Stimulated activated effector memory CD8-positive, alpha-beta T cell treated with anti-CD3 and anti-CD28 coated beads, Interleukin-12 subunit alpha, Interleukin-12 subunit beta, amount 100 ng/mL, for 72 hours (primary cell): ENCODE measurements at regions not wholly inside any gene's neighbourhood (a gene's known extent, or its start where the extent isn't known, plus 50 kb on each side); places are given as distances from the start of the nearest gene placed in this dataset.

ENCODE experiments used
- ATAC-seq: fragments of 150-1000 bp; cut with Tn5 transposase; 2 replicates; pipeline ENCODE4 v1.10.0; 2021
- DNase-seq, 2 donors: peaks; one replicate each; pipeline ENCODE4 v3.0.0; 2021 to 2022; ENCODE audit warnings: low spot score in 2 of 2
- H3K27ac Mint-ChIP-seq: one replicate; pipeline ENCODE4 v1.8.0; 2022; ENCODE audit warnings: mild to moderate bottlenecking, mixed read lengths
- H3K36me3 Mint-ChIP-seq: one replicate; pipeline ENCODE4 v1.8.0; 2022; ENCODE audit warnings: mild to moderate bottlenecking, mixed read lengths
- H3K4me1 Mint-ChIP-seq: one replicate; pipeline ENCODE4 v1.8.0; 2022; ENCODE audit warnings: mixed read lengths
- H3K4me3 Mint-ChIP-seq: one replicate; pipeline ENCODE4 v1.8.0; 2022; ENCODE audit warnings: mild to moderate bottlenecking, mixed read lengths
- H3K9me3 Mint-ChIP-seq: one replicate; pipeline ENCODE4 v1.8.0; 2022; ENCODE audit warnings: mixed read lengths

DNA sequence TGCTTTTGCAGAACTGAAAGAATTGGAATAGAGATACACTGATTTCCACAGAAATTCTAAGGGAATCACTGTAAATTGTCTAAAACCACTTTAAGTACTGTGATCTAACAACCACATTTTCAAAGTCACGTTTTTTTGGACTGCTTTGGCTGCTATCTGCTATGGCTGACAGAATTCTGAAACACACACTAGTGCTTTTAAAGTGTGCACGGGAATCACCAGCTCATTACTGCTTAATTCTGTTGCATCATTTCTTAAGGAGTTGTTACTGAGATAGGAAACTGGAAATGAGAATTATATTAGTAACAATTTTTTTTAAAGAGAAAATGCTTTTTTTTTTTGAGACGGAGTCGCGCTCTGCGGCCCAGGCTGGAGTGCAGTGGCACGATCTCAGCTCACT, 716.5 kb upstream of the NRSN1 start:
- Mint-ChIP-seq H3K4me3 (no peak overlapping the region), H3K36me3 (no peaks in the 10 kb centered on the region), H3K4me1 (no peaks in the 10 kb centered on the region), H3K9me3 (peaks cover 13% of the 10 kb centered on the region), H3K27ac (no peak overlapping the region)
- no peak for ATAC-seq
- DNase-seq = no peak

DNA sequence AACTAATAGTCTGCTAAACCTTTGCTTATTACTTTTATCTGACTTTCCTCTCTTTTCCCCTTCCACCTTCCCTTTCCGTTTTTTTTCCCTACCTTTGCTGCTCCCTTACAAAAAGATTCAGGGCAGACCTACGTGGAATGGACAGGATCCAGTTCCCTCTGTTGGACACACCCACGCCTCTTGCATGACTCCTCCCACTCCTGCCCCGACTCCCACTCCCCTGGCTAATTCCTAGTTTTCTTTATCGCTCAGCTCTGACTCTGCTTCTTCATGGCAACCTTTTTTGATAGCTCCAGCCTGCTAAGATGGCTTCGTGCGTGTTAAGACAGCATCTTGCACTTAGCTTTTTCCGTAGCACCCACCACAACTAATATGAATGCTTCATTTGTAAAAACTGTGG, 715.6 kb upstream of the NRSN1 start:
- Mint-ChIP-seq H3K4me1 (no peaks in the 10 kb centered on the region), H3K4me3 (no peak overlapping the region), H3K9me3 (peaks cover 14% of the 10 kb centered on the region), H3K27ac (no peak overlapping the region), H3K36me3 (no peaks in the 10 kb centered on the region)
- DNase-seq = no peak
- no peak for ATAC-seq

DNA sequence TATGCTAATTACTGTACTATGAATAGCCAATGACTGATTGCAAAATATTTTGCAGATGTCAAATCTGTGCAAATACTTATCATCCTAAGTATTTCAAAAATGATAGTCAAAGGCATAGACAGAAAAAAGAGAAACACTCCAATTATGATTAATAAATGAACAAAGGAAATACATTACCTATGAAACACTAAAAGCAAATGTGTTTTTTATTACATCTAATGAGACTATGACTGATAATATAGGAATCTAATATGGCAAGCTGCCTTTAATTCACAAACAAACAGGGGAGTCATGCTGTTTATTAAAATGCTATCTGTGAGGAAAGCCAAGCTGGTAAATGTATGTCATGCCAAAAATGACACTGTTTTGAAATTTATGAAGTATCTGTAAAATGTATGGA, 713.2 kb upstream of the NRSN1 start:
- Mint-ChIP-seq H3K4me1 (no peaks in the 10 kb centered on the region), H3K9me3 (peaks cover 15% of the 10 kb centered on the region), H3K27ac (no peak overlapping the region), H3K4me3 (no peak overlapping the region), H3K36me3 (no peaks in the 10 kb centered on the region)
- ATAC-seq (no peak), DNase-seq (no peak)

DNA sequence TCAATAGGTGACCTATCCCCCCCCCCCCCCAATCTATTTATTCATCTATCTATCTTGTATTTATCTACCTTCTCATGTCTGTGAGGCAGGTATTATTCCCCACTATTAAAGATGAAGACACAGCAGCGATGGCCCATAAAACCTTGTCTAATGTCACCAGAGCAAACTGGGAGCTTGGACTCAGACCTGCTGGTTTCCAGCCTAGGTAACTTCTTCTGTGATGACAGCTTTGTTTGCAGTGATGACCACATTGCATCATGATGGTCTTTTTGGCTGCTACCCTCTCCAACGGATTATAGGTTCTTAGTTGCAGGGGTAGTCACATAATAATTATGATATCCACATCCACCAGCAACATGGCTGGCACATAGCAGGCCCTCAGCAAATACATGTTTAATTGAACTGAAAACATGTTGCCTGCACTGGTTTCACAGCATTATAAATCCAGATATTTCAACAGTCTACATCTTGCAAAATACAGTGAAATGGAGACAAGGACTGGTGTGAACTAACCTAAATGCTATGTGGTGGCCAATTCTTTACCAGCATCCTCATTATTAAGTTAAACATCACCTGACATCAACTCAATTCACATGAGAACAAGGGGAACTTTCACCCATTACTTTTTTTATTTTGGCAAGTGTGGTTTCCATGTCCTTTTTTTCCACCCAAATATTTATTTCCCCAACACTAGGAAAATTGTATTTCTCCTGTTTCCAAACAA, 712.5 kb upstream of the NRSN1 start:
- ATAC-seq (no peak), DNase-seq (no peak)
- Mint-ChIP-seq H3K9me3 (peaks cover 12% of the 10 kb centered on the region), H3K36me3 (no peaks in the 10 kb centered on the region), H3K27ac (no peak overlapping the region), H3K4me3 (no peak overlapping the region), H3K4me1 (no peaks in the 10 kb centered on the region)

DNA sequence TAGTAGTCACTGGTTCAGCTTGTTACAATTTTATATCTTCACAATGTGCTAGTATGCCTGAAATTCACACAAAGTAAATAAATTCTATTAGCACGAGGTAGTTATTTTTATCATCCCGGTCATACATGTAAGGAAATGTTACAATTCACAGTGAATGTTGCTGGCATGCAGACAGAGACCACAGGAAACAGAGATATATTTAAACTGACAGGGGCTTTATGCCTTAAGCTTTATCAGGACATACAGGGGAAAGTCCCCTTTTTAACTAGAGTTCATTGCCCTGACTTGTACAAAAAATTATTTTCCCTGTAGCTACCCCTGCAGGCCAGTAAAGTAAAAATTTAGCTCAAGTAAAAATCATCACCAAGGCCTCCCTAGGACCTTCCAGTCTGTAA, 712.0 kb upstream of the NRSN1 start:
- ATAC-seq = no peak

DNA sequence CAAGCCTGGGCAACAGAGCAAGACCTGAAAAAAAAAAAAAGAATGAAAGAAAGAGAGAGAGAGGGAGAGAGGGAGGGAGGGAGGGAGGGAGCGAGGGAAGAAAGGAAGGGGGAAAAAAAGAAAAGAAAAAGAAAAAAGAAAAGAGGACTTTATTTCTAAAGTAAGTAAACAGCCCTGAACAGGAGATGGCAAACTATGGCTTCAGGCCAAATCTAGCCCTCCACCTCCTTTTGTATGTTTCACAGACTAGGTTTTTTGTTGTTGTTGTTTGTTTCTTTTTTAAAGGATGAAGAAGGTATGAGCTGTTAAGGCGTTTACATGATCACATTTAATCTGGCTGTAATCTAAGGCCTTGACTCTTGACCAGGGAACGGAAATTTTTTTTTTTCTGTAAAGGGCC, 711.1 kb upstream of the NRSN1 start:
- Mint-ChIP-seq H3K36me3 (no peaks in the 10 kb centered on the region), H3K27ac (no peak overlapping the region), H3K4me3 (no peak overlapping the region), H3K4me1 (no peaks in the 10 kb centered on the region), H3K9me3 (peaks cover 12% of the 10 kb centered on the region)
- DNase-seq (no peak), ATAC-seq (no peak)

More for the DNA sequence above, 712.0 kb upstream of the NRSN1 start:
- no peak overlapping the region for H3K4me3 Mint-ChIP-seq
- H3K27ac Mint-ChIP-seq = no peak overlapping the region
- H3K36me3 Mint-ChIP-seq = no peaks in the 10 kb centered on the region
- peaks cover 12% of the 10 kb centered on the region for H3K9me3 Mint-ChIP-seq
- H3K4me1 Mint-ChIP-seq = no peaks in the 10 kb centered on the region
- no peak for DNase-seq

DNA sequence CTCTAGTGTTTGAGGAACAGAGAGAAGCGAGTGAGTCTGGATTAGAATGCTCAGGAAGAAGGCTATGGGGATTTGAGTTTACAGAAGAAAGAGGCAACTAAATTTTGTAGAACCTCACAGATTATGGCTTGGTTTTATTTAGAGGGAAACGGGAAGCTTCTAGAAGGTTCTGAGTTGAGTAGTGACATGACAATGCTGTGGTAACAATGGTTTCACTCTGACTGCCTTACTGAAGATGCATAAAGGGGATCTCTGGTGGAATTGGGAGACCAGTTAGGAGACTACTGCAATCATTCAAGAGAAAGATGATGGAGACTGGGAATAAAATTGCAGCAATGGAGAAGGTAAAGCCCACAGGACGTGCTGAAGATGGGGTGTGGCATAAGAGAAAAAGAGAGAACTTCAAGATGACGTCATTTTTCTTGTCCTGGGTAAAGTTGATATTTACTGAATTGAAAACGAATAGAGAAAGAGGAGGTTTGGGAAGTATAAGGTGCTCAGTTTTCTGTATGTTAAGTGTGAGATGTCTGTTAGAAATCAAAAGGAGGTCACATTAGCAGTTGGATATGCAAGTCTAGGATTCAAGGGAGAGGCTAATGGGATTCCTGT, 710.1 kb upstream of the NRSN1 start:
- Mint-ChIP-seq H3K4me1 (no peaks in the 10 kb centered on the region), H3K4me3 (no peak overlapping the region), H3K27ac (no peak overlapping the region)

DNA sequence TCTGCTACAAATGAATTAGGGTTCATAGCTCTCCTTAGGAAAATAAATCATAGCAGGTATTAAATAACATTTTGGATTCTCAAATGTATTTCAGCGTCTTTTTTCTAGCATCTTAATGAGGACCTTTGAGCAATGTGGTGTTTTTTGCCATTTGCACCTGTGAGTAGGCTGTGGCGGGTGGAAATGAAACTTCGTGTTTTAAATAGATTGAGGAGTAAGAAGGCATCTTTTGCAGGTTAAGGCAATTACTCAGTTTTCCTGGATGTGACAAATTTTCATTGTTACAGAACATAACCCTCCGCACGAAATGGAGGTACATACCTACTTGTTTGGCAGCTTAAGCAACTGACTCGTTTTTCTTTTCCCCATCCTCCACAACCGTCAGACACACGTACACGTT, 708.9 kb upstream of the NRSN1 start:
- ATAC-seq = no peak
- H3K4me1 Mint-ChIP-seq = no peaks in the 10 kb centered on the region

More for the DNA sequence above, 710.1 kb upstream of the NRSN1 start:
- no peak for DNase-seq
- peaks cover 7% of the 10 kb centered on the region for H3K9me3 Mint-ChIP-seq
- no peaks in the 10 kb centered on the region for H3K36me3 Mint-ChIP-seq
- no peak for ATAC-seq

DNA sequence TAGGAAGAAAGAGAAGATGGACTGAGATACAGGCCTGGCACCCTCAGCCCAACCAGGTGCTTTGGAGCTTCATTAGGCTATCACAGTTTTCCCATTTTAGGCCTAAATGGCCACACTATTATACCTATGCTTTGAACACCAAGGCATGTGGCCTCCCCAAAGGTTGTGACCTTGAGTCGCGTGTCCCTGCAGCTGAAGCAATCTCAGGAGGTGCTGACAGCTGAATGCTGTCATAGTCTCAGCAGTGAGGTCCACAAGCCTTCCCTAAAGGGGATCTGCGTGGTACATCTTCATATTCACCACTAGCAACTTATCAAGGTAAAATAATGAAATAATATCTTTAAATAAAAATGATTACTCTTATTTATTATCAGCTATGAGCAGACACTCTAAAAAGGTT, 707.9 kb upstream of the NRSN1 start:
- Mint-ChIP-seq H3K9me3 (peaks cover 9% of the 10 kb centered on the region), H3K4me1 (no peaks in the 10 kb centered on the region), H3K4me3 (no peak overlapping the region), H3K27ac (no peak overlapping the region), H3K36me3 (no peaks in the 10 kb centered on the region)
- ATAC-seq = no peak
- no peak for DNase-seq

More for the DNA sequence above, 708.9 kb upstream of the NRSN1 start:
- no peak for DNase-seq
- Mint-ChIP-seq H3K4me3 (no peak overlapping the region), H3K9me3 (peaks cover 9% of the 10 kb centered on the region), H3K27ac (no peak overlapping the region), H3K36me3 (no peaks in the 10 kb centered on the region)

DNA sequence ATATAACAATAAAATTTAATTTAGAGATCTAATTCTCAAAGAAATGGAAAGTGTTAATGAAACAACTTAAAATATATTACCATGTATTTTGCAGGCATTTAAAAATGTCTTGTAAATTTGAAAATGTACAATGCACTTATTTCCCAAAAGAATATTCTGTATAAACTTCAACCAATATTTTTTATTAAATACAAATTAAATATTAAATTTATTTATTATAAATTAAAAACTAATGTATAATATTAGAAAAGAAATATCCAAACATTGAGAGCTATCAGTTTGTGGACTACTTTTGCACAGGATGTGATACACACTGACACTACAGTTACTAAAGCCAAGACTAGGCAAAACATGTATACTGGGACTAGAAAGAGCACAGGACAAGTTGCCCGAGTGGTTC, 707.0 kb upstream of the NRSN1 start:
- no peak for DNase-seq
- Mint-ChIP-seq H3K4me1 (no peaks in the 10 kb centered on the region), H3K9me3 (peaks cover 12% of the 10 kb centered on the region), H3K4me3 (no peak overlapping the region), H3K36me3 (no peaks in the 10 kb centered on the region), H3K27ac (no peak overlapping the region)
- no peak for ATAC-seq

DNA sequence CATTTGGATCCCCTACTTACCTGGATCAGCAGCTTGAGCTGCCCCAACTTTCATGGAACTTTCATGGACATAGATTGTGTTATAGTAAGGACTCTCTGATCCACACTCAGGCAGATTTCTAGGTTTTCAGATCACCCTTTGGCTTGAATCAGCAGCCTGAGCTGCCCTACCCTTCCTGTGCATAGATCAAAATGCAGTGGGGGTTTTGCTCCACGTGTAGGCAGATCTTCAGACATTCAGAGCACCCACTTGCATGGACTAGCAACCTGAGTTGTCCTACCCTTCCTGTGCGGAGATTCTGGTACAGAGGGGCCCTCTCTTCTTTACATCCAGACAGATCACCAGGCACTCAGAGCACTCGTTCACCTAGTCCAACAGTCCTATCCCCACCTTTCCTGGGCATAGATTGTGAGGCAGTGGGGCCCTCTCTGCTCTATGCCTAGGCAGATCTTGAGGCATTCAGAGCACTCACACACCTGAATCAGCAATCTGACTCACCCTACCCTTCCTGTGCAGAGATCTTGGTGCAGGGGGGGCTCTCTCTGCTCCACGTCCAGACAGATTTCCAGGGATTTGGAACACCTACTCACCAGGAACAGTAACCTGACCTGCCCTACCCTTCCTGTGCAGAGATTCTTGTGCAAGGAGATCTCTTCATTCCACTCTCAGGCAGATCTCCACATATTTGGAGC, 705.2 kb upstream of the NRSN1 start:
- Mint-ChIP-seq H3K27ac (no peak overlapping the region), H3K4me3 (no peak overlapping the region), H3K9me3 (peaks cover 14% of the 10 kb centered on the region), H3K4me1 (no peaks in the 10 kb centered on the region), H3K36me3 (no peaks in the 10 kb centered on the region)
- ATAC-seq (no peak), DNase-seq (no peak)

DNA sequence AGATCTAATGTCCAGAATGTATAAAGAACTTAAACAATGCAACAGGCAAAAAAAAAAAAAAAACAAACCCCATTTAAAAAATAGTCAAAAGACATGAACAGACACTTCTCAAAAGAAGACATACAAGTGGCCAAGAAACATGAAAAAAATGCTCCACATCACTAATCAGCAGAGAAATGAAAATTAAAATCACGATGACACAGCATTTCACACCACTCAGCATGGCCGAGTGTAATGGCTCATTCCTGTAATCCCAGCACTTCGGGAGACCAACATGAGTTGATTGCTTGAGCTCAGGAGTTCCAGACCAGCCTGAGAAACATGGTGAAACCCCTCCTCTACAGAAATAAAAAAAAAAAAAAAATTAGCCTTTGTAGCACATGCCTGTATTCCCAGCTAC, 701.4 kb upstream of the NRSN1 start:
- DNase-seq (no peak), ATAC-seq (no peak)
- Mint-ChIP-seq H3K9me3 (peaks cover 16% of the 10 kb centered on the region), H3K27ac (no peak overlapping the region), H3K4me1 (no peaks in the 10 kb centered on the region), H3K4me3 (no peak overlapping the region), H3K36me3 (no peaks in the 10 kb centered on the region)

DNA sequence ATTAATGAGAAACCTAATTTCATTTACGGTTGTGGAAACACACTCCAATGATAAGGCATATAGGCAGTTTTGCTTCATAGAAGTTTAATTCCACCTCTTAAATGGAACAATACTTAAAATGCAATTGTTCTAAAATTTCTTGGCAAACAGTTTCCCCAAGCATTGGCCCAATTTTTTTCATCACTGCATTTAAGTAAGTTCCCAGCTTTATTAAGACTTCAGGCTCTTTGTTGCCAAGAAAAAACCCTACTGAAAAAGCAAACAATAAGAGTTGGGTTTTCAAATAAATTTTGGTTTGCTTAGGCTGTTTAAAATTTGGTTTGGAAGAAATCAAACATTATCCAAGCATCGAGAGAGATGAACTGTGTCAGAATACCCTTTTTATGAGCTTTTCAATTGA, 690.9 kb upstream of the NRSN1 start:
- Mint-ChIP-seq H3K27ac (no peak overlapping the region), H3K9me3 (peaks cover 25% of the 10 kb centered on the region), H3K4me1 (no peaks in the 10 kb centered on the region), H3K4me3 (no peak overlapping the region), H3K36me3 (no peaks in the 10 kb centered on the region)
- ATAC-seq (no peak), DNase-seq (no peak)

DNA sequence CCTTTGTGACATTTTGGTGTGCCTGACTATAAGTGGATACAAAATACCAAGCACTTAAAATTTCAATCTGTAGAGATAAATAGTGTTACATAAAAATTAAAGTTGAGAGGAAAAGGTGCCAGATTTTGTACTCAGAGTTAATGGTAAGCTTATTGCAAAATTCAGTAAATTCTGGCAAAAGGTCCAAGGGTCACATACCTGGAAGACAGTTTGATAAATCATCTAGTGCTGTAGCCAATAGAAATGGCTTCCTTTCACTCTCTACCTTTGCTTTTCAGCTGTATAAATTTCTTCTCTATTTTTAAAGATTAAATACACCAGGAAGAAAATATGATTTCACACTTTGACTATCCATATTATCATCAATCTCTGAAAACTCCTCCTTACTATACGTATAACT, 690.2 kb upstream of the NRSN1 start:
- no peak for ATAC-seq
- Mint-ChIP-seq H3K4me1 (no peaks in the 10 kb centered on the region), H3K4me3 (no peak overlapping the region), H3K9me3 (peaks cover 25% of the 10 kb centered on the region), H3K36me3 (no peaks in the 10 kb centered on the region), H3K27ac (no peak overlapping the region)
- DNase-seq = no peak

DNA sequence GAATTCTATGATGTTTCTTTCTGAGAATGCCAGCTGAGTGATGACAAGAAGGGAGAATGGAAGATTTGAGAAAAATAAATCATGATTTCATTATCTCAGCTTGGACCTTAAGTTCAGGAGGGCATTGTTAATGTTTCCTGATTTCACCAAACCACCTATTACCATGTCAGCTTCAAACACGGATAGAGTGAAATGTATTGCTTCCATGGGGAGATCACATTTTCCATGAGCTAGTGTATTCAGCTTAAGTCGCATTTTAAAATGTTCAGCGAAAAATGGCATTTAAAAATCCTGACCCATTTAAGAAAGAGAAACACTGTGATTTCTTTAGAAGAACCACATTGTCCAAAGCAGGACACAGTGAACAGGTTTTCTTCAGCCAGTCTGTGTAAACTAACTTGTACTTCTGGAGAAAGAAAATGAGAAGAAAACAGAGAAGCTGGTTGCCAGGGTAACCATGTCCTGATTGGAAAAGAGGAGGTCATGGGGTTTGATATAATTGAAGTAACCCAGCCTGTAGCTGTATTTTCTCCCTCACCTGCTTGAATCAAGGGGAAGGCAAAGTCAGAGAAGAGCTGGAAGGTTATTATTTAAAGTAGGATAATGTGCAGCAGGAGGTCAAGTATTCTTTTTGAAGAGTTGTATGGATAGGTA, 684.1 kb upstream of the NRSN1 start:
- Mint-ChIP-seq H3K4me3 (no peak overlapping the region), H3K9me3 (peaks cover 23% of the 10 kb centered on the region), H3K27ac (no peak overlapping the region), H3K36me3 (no peaks in the 10 kb centered on the region), H3K4me1 (no peaks in the 10 kb centered on the region)
- DNase-seq (no peak), ATAC-seq (no peak)
